Esophagus muscularis mucosa (tissue), 4 donors: ENCODE measurements at regions not wholly inside any gene's neighbourhood (a gene's known extent, or its start where the extent isn't known, plus 50 kb on each side); places are given as distances from the start of the nearest gene placed in this dataset.

Experiments
- DNase-seq: peaks from one replicate; pipeline ENCODE4 v3.0.0-alpha.2; 2017; ENCODE audit errors: extremely low spot score
- H3K27ac ChIP-seq, 4 donors: fragments of 200-600 bp; sonication (generic); replicated peaks in 1 of 4; 1 replicate in 3 of 4; 2 replicates in 1 of 4; pipeline ENCODE4 v1.5.1; 2016 to 2019; ENCODE audit warnings: mild to moderate bottlenecking in 1 of 4
- H3K27me3 ChIP-seq, 4 donors: fragments of 200-600 bp; sonication (generic); one replicate each; pipeline versions ENCODE4 v1.5.1 to v1.6.0; 2016 to 2019
- H3K36me3 ChIP-seq, 4 donors: fragments of 200-600 bp; sonication (generic); one replicate each; pipeline ENCODE4 v1.5.1; 2016 to 2019
- H3K4me1 ChIP-seq, 4 donors: fragments of 200-600 bp; sonication (generic); one replicate each; pipeline ENCODE4 v1.5.1; 2016 to 2019
- H3K4me3 ChIP-seq, 4 donors: fragments of 200-600 bp; sonication (generic); 1 replicate in 2 of 4; 2 replicates in 2 of 4; pipeline ENCODE4 v1.5.1; 2016 to 2019; ENCODE audit warnings: mild to moderate bottlenecking in 4 of 4, moderate library complexity in 1 of 4
- H3K9me3 ChIP-seq, 4 donors: fragments of 200-600 bp; sonication (generic); 1 replicate in 3 of 4; 2 replicates in 1 of 4; pipeline ENCODE4 v1.5.1; 2016 to 2019
- EP300 ChIP-seq: sonication (generic); formaldehyde crosslinking; IDR thresholded peaks from one replicate; pipeline ENCODE4 v1.6.1; 2017; ENCODE audit warnings: antibody characterized with exemption
- POLR2A ChIP-seq: fragments of 450-650 bp; IDR thresholded peaks from one replicate; pipeline ENCODE4 v1.6.1; 2017; ENCODE audit warnings: antibody characterized with exemption, moderate library complexity, mild to moderate bottlenecking, low read depth
- POLR2AphosphoS5 ChIP-seq, 2 donors: sonication (generic); formaldehyde crosslinking; IDR thresholded peaks; one replicate each; pipeline ENCODE4 v1.6.1; 2017; ENCODE audit warnings: antibody characterized with exemption in 2 of 2
- WGBS: methylation state at CpG from one replicate; pipeline ENCODE4 v1.1.5; 2018; 5-methylcytosine and 5-hydroxymethylcytosine counted together
- intact Hi-C: fragments of 100-400 bp; cut with DNase I; formaldehyde crosslinking; loops from one replicate; pipeline ENCODE4 v1.15.1; 2023
- TF ChIP-seq, protein P1 (sequence below), 3 experiments: fragments of 200-600 bp in 2 of 3; fragments of 450-650 bp in 1 of 3; sonication (generic) in 2 of 3; IDR thresholded peaks; one replicate each; pipeline ENCODE4 v1.5.1; 2017 to 2019; ENCODE audit warnings: antibody characterized with exemption in 3 of 3, mild to moderate bottlenecking in 2 of 3, moderate library complexity in 1 of 3

DNA sequence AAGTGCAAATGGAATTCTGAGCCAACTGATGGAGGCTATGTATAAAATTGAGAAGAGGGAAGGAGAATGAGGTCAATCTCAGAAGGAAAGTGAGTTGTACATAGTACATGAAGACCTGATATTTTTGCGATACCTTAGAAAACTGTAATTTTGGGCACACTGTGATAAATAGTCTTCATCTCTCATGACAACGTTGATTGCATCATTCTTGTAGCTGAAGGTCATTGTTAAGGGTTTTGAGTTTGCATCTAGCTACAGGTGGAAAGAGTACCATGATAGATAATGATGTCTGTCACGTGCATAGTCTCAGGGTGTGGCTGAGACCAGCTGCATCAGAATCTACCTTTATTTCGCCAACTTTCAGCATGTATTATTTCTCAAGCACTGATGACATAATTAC, 435.4 kb upstream of the MDFIC2 start:
- Histone ChIP-seq H3K27me3 (no peaks in the 10 kb centered on the region), H3K36me3 (no peaks in the 10 kb centered on the region), H3K4me1 (no peaks in the 10 kb centered on the region), H3K4me3 (no peak overlapping the region), H3K9me3 (no peaks in the 10 kb centered on the region), H3K27ac (no peak overlapping the region)
- TF ChIP-seq POLR2AphosphoS5 (IDR thresholded peaks at IDR 0.05) (no peak), EP300 (no peak)
- TF ChIP-seq, protein P1, sequence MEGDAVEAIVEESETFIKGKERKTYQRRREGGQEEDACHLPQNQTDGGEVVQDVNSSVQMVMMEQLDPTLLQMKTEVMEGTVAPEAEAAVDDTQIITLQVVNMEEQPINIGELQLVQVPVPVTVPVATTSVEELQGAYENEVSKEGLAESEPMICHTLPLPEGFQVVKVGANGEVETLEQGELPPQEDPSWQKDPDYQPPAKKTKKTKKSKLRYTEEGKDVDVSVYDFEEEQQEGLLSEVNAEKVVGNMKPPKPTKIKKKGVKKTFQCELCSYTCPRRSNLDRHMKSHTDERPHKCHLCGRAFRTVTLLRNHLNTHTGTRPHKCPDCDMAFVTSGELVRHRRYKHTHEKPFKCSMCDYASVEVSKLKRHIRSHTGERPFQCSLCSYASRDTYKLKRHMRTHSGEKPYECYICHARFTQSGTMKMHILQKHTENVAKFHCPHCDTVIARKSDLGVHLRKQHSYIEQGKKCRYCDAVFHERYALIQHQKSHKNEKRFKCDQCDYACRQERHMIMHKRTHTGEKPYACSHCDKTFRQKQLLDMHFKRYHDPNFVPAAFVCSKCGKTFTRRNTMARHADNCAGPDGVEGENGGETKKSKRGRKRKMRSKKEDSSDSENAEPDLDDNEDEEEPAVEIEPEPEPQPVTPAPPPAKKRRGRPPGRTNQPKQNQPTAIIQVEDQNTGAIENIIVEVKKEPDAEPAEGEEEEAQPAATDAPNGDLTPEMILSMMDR (IDR thresholded peaks at IDR 0.05): no peak
- DNase-seq: no peak
- intact Hi-C loops: no loop called here
- WGBS: 67% methylated on average over 4 of the region's 4 CpGs

- H3K27me3 ChIP-seq: no peaks in the 10 kb centered on the region
- intact Hi-C loops: no loop called here
- DNase-seq: no peak
- TF ChIP-seq, protein P1 (IDR thresholded peaks at IDR 0.05): no peak
- TF ChIP-seq EP300: no peak
- no peak for TF ChIP-seq POLR2AphosphoS5 (IDR thresholded peaks at IDR 0.05)
- no peak for TF ChIP-seq POLR2A
- no peaks in the 10 kb centered on the region for H3K4me1 ChIP-seq
- H3K36me3 ChIP-seq: no peaks in the 10 kb centered on the region
- no peak overlapping the region for H3K27ac ChIP-seq
- WGBS: 91% methylated on average over 3 of the region's 3 CpGs
- no peaks in the 10 kb centered on the region for H3K9me3 ChIP-seq
- H3K4me3 ChIP-seq: no peak overlapping the region
Observed at GRCh38 chr3:70744536-70744935, 432.1 kb upstream of the MDFIC2 start.

GRCh38 chr3:70743754-70744153, 431.3 kb upstream of the MDFIC2 start:
- TF ChIP-seq, protein P1 (IDR thresholded peaks at IDR 0.05): no peak
- TF ChIP-seq POLR2AphosphoS5 (IDR thresholded peaks at IDR 0.05) (no peak), POLR2A (no peak), EP300 (no peak)
- WGBS: 91% methylated on average over 2 of the region's 2 CpGs
- H3K9me3 ChIP-seq: no peaks in the 10 kb centered on the region
- H3K27ac ChIP-seq: no peak overlapping the region
- intact Hi-C loops: no loop called here
- no peak overlapping the region for H3K4me3 ChIP-seq
- no peaks in the 10 kb centered on the region for H3K27me3 ChIP-seq
- H3K36me3 ChIP-seq: no peaks in the 10 kb centered on the region
- no peak for DNase-seq
- no peaks in the 10 kb centered on the region for H3K4me1 ChIP-seq

DNA sequence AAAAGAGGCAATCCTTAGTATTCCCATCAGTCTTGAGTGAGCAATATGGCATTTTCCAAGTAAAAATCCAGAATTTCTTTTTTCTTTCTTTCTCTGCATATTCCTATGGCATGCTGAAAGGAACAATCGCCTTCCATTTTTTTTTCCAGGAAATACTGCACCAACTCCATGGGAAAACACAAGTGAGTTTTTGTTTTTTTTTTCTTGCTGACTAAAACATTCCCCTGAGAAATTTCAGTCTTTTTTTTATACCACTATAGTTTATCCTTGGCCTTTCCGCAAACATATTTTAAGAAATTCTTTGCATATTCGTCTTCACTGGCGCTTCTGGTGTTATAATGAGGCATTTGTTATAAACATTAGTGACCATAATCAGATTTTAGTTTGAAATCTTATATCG, 429.6 kb upstream of the MDFIC2 start:
- WGBS: 79% methylated on average over 5 of the region's 5 CpGs
- no peak overlapping the region for H3K27ac ChIP-seq
- no peaks in the 10 kb centered on the region for H3K36me3 ChIP-seq
- intact Hi-C loops: no loop called here
- no peak overlapping the region for H3K4me3 ChIP-seq
- no peaks in the 10 kb centered on the region for H3K4me1 ChIP-seq
- no peaks in the 10 kb centered on the region for H3K27me3 ChIP-seq
- no peak for DNase-seq
- no peak for TF ChIP-seq EP300
- TF ChIP-seq, protein P1 (IDR thresholded peaks at IDR 0.05): no peak
- H3K9me3 ChIP-seq: no peaks in the 10 kb centered on the region

DNA sequence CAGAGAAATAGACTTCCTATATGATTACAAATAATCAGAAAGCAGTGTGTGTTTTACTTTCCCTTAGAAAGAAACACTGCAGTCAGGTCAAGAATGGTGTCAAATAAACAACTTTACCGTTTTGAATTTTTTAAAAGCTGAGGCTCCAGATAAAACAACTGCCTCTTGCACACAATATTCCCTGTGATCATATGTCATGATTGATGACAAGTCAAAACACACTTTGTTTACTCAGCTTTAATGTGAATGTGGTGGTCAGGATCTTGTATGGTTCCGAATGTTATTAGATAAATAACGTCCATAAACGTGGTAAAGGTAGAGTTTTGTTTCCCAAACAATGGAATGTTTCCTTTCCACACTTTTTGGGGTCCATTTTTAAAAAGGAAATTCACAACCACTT, 428.4 kb upstream of the MDFIC2 start:
- WGBS: 66% methylated on average over 4 of the region's 4 CpGs
- Histone ChIP-seq H3K9me3 (no peaks in the 10 kb centered on the region), H3K27ac (no peak overlapping the region), H3K4me1 (peaks cover 0 to 5% (median 0%) of the 10 kb centered on the region in 4 donors), H3K4me3 (no peak overlapping the region), H3K27me3 (no peaks in the 10 kb centered on the region), H3K36me3 (no peaks in the 10 kb centered on the region)
- no peak for TF ChIP-seq POLR2A
- TF ChIP-seq EP300: no peak
- TF ChIP-seq, protein P1 (IDR thresholded peaks at IDR 0.05): no peak
- no peak for TF ChIP-seq POLR2AphosphoS5 (IDR thresholded peaks at IDR 0.05)
- no peak for DNase-seq
- intact Hi-C loops: no loop called here
